ENCODE measurements at regions not wholly inside any gene's neighbourhood (a gene's known extent, or its start where the extent isn't known, plus 50 kb on each side); places are given as distances from the start of the nearest gene placed in this dataset.

- no peak for DNase-seq
Observed at GRCh38 chrX:113726898-113727297, 857.0 kb upstream of the HTR2C start.

GRCh38 chrX:113726466-113726865 is 857.4 kb upstream of the HTR2C start:
- DNase-seq = no peak

GRCh38 chrX:113726009-113726408 is 857.9 kb upstream of the HTR2C start:
- no peak for DNase-seq

- no peak for DNase-seq
Observed at GRCh38 chrX:113699939-113700338, 859.3 kb upstream of the AMOT start.

GRCh38 chrX:113675278-113675677 is 834.6 kb upstream of the AMOT start:
- DNase-seq = no peak

GRCh38 chrX:113651306-113651705 is 810.7 kb upstream of the AMOT start:
- no peak for DNase-seq

- no peak for DNase-seq
Observed at GRCh38 chrX:113644426-113644825, 803.8 kb upstream of the AMOT start.

GRCh38 chrX:113634565-113634964 is 793.9 kb upstream of the AMOT start:
- no peak for DNase-seq

GRCh38 chrX:113629326-113629725 is 788.7 kb upstream of the AMOT start:
- no peak for DNase-seq

- no peak for DNase-seq
Observed at GRCh38 chrX:113594123-113594841, 753.7 kb upstream of the AMOT start.

- no peak for DNase-seq
Observed at GRCh38 chrX:113586281-113586898, 745.8 kb upstream of the AMOT start.

- no peak for DNase-seq
Observed at GRCh38 chrX:113580486-113580885, 739.9 kb upstream of the AMOT start.

GRCh38 chrX:113558576-113558975 is 717.9 kb upstream of the AMOT start:
- no peak for DNase-seq

GRCh38 chrX:113551919-113552318 is 711.3 kb upstream of the AMOT start:
- no peak for DNase-seq

- DNase-seq = no peak
Observed at GRCh38 chrX:113548308-113549015, 707.8 kb upstream of the AMOT start.

GRCh38 chrX:113545040-113545439 is 704.4 kb upstream of the AMOT start:
- no peak for DNase-seq

GRCh38 chrX:113539599-113540356 is 699.1 kb upstream of the AMOT start:
- DNase-seq = no peak

GRCh38 chrX:113529426-113530013 is 688.9 kb upstream of the AMOT start:
- no peak for DNase-seq

GRCh38 chrX:113522814-113523213 is 682.2 kb upstream of the AMOT start:
- no peak for DNase-seq

- no peak for DNase-seq
Observed at GRCh38 chrX:113514906-113515305, 674.3 kb upstream of the AMOT start.

GRCh38 chrX:113512700-113513395 is 672.2 kb upstream of the AMOT start:
- no peak for DNase-seq

GRCh38 chrX:113510586-113510985 is 670.0 kb upstream of the AMOT start:
- no peak for DNase-seq

Data from tongue (tissue), 1 donor.